ENCODE measurements at regions not wholly inside any gene's neighbourhood (a gene's known extent, or its start where the extent isn't known, plus 50 kb on each side); places are given as distances from the start of the nearest gene placed in this dataset.

GRCh38 chr10:117790621-117791020 is 248.1 kb downstream of the EMX2 start:
- TF ChIP-seq CTCF (IDR thresholded peaks at IDR 0.05; ENCODE audit: borderline replicate concordance, extremely low read depth, low read length, poor library complexity, severe bottlenecking) = no peak
- no peak for TF ChIP-seq EZH2 (IDR thresholded peaks at IDR 0.05; ENCODE audit: borderline replicate concordance, low read depth, low read length, severe bottlenecking)
